IPS-15b (cell line): ENCODE measurements at regions not wholly inside any gene's neighbourhood (a gene's known extent, or its start where the extent isn't known, plus 50 kb on each side); places are given as distances from the start of the nearest gene placed in this dataset.

Experiments
- H3K27me3 ChIP-seq: one replicate; pipeline ENCODE4 v1.6.1; 2013; ENCODE audit warnings: low read length; ENCODE audit not compliant: control insufficient read depth, insufficient read depth
- H3K36me3 ChIP-seq: one replicate; pipeline ENCODE4 v1.6.1; 2013; ENCODE audit warnings: low read length; ENCODE audit not compliant: control insufficient read depth, insufficient read depth
- H3K4me1 ChIP-seq: one replicate; pipeline ENCODE4 v1.6.1; 2013; ENCODE audit warnings: mild to moderate bottlenecking, low read length; ENCODE audit not compliant: control insufficient read depth, insufficient read depth
- H3K4me3 ChIP-seq: one replicate; pipeline ENCODE4 v1.5.1; 2013; ENCODE audit warnings: low read depth, low read length
- H3K9ac ChIP-seq: one replicate; pipeline ENCODE4 v1.6.1; 2013; ENCODE audit warnings: low read depth, mild to moderate bottlenecking, low read length
- H3K9me3 ChIP-seq: one replicate; pipeline ENCODE4 v1.6.1; 2013; ENCODE audit warnings: mild to moderate bottlenecking, low read length; ENCODE audit not compliant: control insufficient read depth, insufficient read depth

DNA sequence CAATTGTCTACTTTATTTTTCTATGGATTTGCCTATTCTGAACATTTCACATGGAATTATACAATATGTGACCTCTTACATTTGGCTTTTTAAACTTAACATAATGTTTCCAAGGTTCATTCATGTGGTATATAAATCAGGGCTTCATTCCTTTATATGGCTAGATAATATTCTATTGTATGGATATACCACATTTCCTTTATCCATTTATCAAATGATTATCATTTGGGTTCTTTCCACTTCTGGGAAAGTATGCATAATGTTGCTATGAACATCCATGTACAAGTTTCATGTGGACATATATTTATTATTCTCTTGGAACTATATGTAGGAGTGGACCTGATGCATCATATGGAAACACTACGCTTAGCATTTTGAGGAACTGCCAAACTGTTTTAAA is 99.7 kb upstream of the NCKAP5 start:
- no peaks in the 10 kb centered on the region for H3K36me3 ChIP-seq
- no peak overlapping the region for H3K9ac ChIP-seq
- H3K4me1 ChIP-seq = no peaks in the 10 kb centered on the region
- H3K9me3 ChIP-seq = peaks cover 5% of the 10 kb centered on the region
- H3K27me3 ChIP-seq = no peaks in the 10 kb centered on the region
- H3K4me3 ChIP-seq = no peak overlapping the region

DNA sequence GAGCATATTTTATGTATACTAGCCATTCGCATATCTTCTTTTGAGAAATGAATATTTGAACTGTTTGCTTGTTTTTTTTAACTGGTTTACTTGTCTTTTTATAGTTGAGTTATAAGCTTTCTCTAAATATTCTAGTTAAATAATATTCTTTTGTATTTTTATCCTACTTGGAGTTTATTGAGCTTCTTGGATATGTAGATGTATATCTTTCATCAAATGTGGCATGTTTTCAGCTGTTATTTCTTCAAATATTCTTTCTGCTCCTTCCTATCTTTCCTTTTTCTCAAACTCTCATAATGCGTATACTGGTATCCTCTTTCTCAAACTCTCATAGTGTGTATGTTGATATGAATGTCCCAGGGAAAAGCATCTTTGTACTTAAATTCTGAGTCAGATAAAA is 100.3 kb upstream of the NCKAP5 start:
- Histone ChIP-seq H3K36me3 (no peaks in the 10 kb centered on the region), H3K4me3 (no peak overlapping the region), H3K27me3 (no peaks in the 10 kb centered on the region), H3K9me3 (peaks cover 5% of the 10 kb centered on the region), H3K4me1 (no peaks in the 10 kb centered on the region), H3K9ac (no peak overlapping the region)

GRCh38 chr2:133673305-133673905 is 105.1 kb upstream of the NCKAP5 start:
- H3K36me3 ChIP-seq = no peaks in the 10 kb centered on the region
- H3K27me3 ChIP-seq = no peaks in the 10 kb centered on the region
- H3K9ac ChIP-seq = no peak overlapping the region
- no peak overlapping the region for H3K4me3 ChIP-seq
- H3K4me1 ChIP-seq = peaks cover 14% of the 10 kb centered on the region
- H3K9me3 ChIP-seq = no peaks in the 10 kb centered on the region

DNA sequence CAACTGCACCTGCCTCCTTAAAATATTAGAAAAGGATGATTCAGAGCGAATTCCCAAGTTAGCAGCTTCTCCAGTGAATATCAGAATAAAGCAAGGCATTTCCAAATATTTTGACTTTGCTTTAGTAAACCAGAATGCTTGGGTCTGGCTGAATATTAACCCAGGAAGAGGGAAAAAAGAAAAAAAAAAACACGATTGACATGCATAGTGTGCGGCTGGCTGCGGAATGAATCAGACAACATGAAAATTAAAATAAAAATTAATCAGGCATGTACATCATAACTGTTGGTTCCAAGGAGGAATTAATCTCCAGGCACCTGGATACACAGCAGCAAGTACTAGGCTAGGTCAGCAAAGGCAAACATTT is 105.8 kb upstream of the NCKAP5 start:
- no peaks in the 10 kb centered on the region for H3K36me3 ChIP-seq
- no peaks in the 10 kb centered on the region for H3K27me3 ChIP-seq
- no peak overlapping the region for H3K4me3 ChIP-seq
- H3K9me3 ChIP-seq = no peaks in the 10 kb centered on the region
- no peak overlapping the region for H3K9ac ChIP-seq
- H3K4me1 ChIP-seq = peaks cover 14% of the 10 kb centered on the region

GRCh38 chr2:133674433-133675331 is 106.4 kb upstream of the NCKAP5 start:
- Histone ChIP-seq H3K4me3 (peak overlapping the region; percentile 11), H3K9me3 (no peaks in the 10 kb centered on the region), H3K27me3 (no peaks in the 10 kb centered on the region), H3K36me3 (no peaks in the 10 kb centered on the region), H3K4me1 (peaks cover 14% of the 10 kb centered on the region), H3K9ac (no peak overlapping the region)

DNA sequence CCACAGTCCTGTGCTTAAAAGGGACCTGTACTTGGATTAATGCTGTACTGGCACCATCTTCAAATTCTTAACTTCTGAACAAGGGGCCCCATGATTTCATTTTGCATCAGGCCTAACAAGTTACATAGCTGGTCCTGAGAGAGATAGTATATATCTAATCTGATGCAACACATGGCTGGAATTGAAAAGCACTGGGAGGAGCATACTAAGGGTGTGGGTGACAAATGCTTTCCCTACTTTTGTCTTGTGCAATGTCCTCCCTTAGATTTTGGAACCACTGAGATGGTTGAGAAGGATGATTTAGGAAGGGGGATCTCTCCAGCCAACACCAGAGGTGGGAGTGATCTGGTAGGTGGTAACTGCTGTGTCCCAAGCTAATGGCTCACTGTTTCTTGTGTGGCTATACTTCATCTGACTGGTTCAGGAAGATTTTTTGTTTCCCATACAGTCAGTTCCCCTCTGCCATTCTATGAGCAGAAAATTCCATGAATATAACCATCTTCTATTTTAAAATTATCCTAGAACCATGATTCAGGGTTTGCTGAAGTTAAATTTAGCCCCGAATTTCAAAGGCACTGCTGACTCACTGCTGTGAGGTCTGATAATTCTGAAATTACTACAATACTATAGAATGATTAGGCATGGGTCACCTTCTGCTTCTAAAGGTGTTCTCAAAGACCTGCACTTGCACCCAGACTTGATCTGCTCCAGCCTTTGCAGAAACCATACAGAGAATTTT is 108.3 kb upstream of the NCKAP5 start:
- Histone ChIP-seq H3K9me3 (no peaks in the 10 kb centered on the region), H3K4me1 (peaks cover 14% of the 10 kb centered on the region), H3K9ac (no peak overlapping the region), H3K4me3 (no peak overlapping the region), H3K36me3 (no peaks in the 10 kb centered on the region), H3K27me3 (no peaks in the 10 kb centered on the region)

DNA sequence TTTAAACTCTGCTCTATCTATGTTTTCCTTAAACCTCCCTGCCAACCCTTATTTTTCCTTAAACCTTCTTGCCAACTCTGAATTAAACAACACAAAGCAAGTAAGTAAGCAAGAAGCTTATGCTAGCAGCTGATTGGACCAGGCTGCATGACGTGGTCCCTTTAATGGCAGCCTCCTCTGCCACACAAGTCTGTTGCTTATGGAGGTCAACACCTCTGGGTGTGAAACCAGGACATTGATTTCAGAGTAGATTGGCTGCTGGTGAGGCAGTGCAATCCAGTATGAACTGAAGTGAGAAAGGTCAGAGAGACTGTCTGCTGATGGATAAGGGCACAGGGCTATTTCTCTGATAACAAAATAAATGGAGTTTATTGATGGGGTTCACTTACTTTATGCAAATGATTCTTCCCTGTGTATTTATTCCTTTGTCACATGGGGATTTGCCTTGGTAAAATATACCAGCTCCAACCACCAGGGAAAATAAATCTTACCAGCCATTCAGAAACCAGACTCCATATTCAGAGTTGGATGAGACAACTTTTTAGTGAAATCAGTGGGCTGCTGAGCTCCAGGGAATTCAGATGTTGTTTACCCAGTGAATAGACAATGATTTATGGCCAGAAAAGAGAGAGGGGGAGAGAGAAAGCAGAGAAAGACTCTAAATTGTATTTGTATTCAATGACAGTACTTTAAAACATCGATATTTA is 112.2 kb upstream of the NCKAP5 start:
- Histone ChIP-seq H3K9ac (no peak overlapping the region), H3K4me1 (peaks cover 2% of the 10 kb centered on the region), H3K27me3 (no peaks in the 10 kb centered on the region), H3K4me3 (no peak overlapping the region), H3K36me3 (no peaks in the 10 kb centered on the region), H3K9me3 (no peaks in the 10 kb centered on the region)

GRCh38 chr2:133682347-133682746 is 114.1 kb upstream of the NCKAP5 start:
- no peaks in the 10 kb centered on the region for H3K36me3 ChIP-seq
- H3K9ac ChIP-seq = no peak overlapping the region
- no peaks in the 10 kb centered on the region for H3K27me3 ChIP-seq
- H3K9me3 ChIP-seq = no peaks in the 10 kb centered on the region
- H3K4me3 ChIP-seq = no peak overlapping the region
- H3K4me1 ChIP-seq = no peaks in the 10 kb centered on the region

- Histone ChIP-seq H3K4me1 (no peaks in the 10 kb centered on the region), H3K4me3 (no peak overlapping the region), H3K36me3 (no peaks in the 10 kb centered on the region), H3K9me3 (no peaks in the 10 kb centered on the region), H3K9ac (no peak overlapping the region), H3K27me3 (no peaks in the 10 kb centered on the region)
Observed at GRCh38 chr2:133682906-133683305, 114.6 kb upstream of the NCKAP5 start.

DNA sequence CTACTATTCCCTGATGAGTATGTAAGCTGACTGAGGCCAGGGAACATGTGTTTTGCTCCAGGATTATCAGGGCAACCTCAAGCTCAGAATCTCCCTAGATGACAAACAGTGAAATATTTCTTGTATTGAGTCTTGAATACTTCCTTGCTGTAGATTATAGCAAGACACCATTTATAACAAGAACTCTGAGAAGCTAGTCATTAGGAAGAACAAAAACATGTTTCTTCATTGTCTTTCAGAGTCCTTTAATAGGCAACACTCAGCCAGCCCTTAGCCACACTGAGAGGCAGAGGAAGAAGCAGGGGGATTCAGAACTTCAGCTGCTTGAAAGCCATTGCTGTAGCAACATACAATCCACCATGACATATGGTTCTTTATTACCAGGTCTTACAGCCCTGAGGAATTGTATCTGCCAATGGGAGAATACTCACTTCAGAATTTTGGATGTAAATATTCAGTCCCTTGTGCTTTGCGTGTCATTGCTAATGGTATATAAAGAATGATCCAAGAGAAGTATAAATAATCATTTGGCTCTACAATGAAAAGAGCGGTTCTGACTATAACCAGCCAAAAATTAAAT is 117.5 kb upstream of the NCKAP5 start:
- no peaks in the 10 kb centered on the region for H3K27me3 ChIP-seq
- H3K9me3 ChIP-seq = no peaks in the 10 kb centered on the region
- H3K4me1 ChIP-seq = no peaks in the 10 kb centered on the region
- H3K36me3 ChIP-seq = no peaks in the 10 kb centered on the region
- no peak overlapping the region for H3K9ac ChIP-seq
- H3K4me3 ChIP-seq = no peak overlapping the region

DNA sequence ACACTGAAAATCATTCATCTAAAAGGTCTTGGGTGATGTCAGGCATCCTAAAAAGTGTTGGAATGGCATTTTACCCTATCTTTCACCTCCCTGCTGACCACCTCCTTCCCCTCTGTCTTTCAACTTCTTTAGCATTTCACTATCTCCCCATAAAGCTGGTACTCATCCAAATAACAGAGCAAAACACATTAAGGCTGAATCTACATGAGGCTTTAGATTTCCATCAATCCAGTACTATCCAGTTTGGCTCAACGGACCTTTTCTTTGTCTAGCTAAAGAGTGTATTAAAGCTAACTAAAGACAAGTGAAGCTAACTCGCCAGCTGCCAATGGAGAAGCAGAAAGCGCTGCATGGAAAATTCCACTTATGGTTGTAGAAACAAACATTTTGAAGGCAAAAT is 122.5 kb upstream of the NCKAP5 start:
- Histone ChIP-seq H3K4me3 (no peak overlapping the region), H3K4me1 (no peaks in the 10 kb centered on the region), H3K9me3 (no peaks in the 10 kb centered on the region), H3K27me3 (no peaks in the 10 kb centered on the region), H3K36me3 (no peaks in the 10 kb centered on the region), H3K9ac (no peak overlapping the region)
